HEK293T (cell line): ENCODE measurements at regions not wholly inside any gene's neighbourhood (a gene's known extent, or its start where the extent isn't known, plus 50 kb on each side); places are given as distances from the start of the nearest gene placed in this dataset.

Experiments used
- CTCF ChIA-PET: fragments of 350-600 bp; formaldehyde crosslinking; extraction: SDS; loops from one replicate; lab custom pipeline; 2021; ENCODE audit warnings: antibody characterized with exemption, inconsistent platforms; lab: Yijun Ruan, JAX
- POLR2A ChIA-PET: fragments of 350-600 bp; formaldehyde crosslinking; extraction: SDS; loops from one replicate; lab custom pipeline; 2020; ENCODE audit warnings: antibody characterized with exemption, inconsistent platforms; lab: Yijun Ruan, JAX
- DNase-seq: peaks from one replicate; pipeline ENCODE4 v3.0.0; 2012; ENCODE audit warnings: mixed read lengths; ENCODE audit errors: extremely low spot score
- ARNT ChIP-seq: fragments of 450-650 bp; IDR thresholded peaks from 2 replicates; pipeline ENCODE4 v1.6.1; 2017; ENCODE audit warnings: mild to moderate bottlenecking
- BHLHE40 ChIP-seq: fragments of 450-650 bp; IDR thresholded peaks from 2 replicates; pipeline ENCODE4 v1.6.1; 2016; ENCODE audit warnings: mild to moderate bottlenecking, moderate library complexity, borderline replicate concordance
- CTBP1 ChIP-seq: fragments of 450-650 bp; IDR thresholded peaks from 2 replicates; pipeline ENCODE4 v1.6.1; 2016; ENCODE audit warnings: borderline replicate concordance
- ELF4 ChIP-seq: fragments of 450-650 bp; IDR thresholded peaks from 2 replicates; pipeline ENCODE4 v1.6.1; 2017; ENCODE audit warnings: antibody characterized with exemption
- FOXA1 ChIP-seq: fragments of 450-650 bp; IDR thresholded peaks from 2 replicates; pipeline ENCODE4 v1.6.1; 2016; ENCODE audit warnings: mild to moderate bottlenecking
- FOXK2 ChIP-seq: fragments of 450-650 bp; IDR thresholded peaks from 2 replicates; pipeline ENCODE4 v1.6.1; 2016; ENCODE audit warnings: mild to moderate bottlenecking
- FOXM1 ChIP-seq: fragments of 450-650 bp; IDR thresholded peaks from 2 replicates; pipeline ENCODE4 v1.6.1; 2017; ENCODE audit warnings: mild to moderate bottlenecking, borderline replicate concordance
- HDGF ChIP-seq: fragments of 450-650 bp; IDR thresholded peaks from 2 replicates; pipeline ENCODE4 v1.6.1; 2017; ENCODE audit warnings: antibody characterized with exemption, borderline replicate concordance
- L3MBTL2 ChIP-seq: fragments of 450-650 bp; conservative IDR thresholded peaks from 2 replicates; pipeline ENCODE4 v1.6.1; 2016; ENCODE audit warnings: mild to moderate bottlenecking
- LEF1 ChIP-seq: fragments of 450-650 bp; IDR thresholded peaks from 2 replicates; pipeline ENCODE4 v1.6.1; 2017; ENCODE audit warnings: mild to moderate bottlenecking, borderline replicate concordance
- NFRKB ChIP-seq: fragments of 450-650 bp; IDR thresholded peaks from 2 replicates; pipeline ENCODE4 v1.6.1; 2016; ENCODE audit warnings: mild to moderate bottlenecking, moderate library complexity
- PKNOX1 ChIP-seq: fragments of 450-650 bp; IDR thresholded peaks from 2 replicates; pipeline ENCODE4 v1.6.1; 2016
- SP1 ChIP-seq: fragments of 450-650 bp; IDR thresholded peaks from 2 replicates; pipeline ENCODE4 v1.6.1; 2017
- SUZ12 ChIP-seq: fragments of 450-650 bp; IDR thresholded peaks from 2 replicates; pipeline ENCODE4 v1.6.1; 2016; ENCODE audit warnings: mild to moderate bottlenecking
- TARDBP ChIP-seq: fragments of 450-650 bp; IDR thresholded peaks from 2 replicates; pipeline ENCODE4 v1.6.1; 2016
- ZNF384 ChIP-seq: fragments of 450-650 bp; IDR thresholded peaks from 2 replicates; pipeline ENCODE4 v1.6.1; 2016

- TF ChIP-seq BHLHE40 (no peak), FOXA1 (no peak), L3MBTL2 (no peak), FOXK2 (no peak), FOXM1 (no peak), TARDBP (no peak), CTBP1 (no peak), ZNF384 (no peak), SP1 (no peak), ARNT (no peak), HDGF (no peak), ELF4 (no peak)
- POLR2A ChIA-PET, result no interaction called here
- DNase-seq, result no peak
- CTCF ChIA-PET, result no interaction called here
Measured at GRCh38 chr6:128617285-128617684, 96.9 kb upstream of the PTPRK start.

GRCh38 chr6:128616342-128616741, 95.9 kb upstream of the PTPRK start:
- TF ChIP-seq FOXA1 (no peak), ARNT (no peak), LEF1 (no peak), ZNF384 (no peak), SP1 (no peak), TARDBP (no peak), L3MBTL2 (no peak), HDGF (no peak), ELF4 (no peak), CTBP1 (no peak), BHLHE40 (no peak), PKNOX1 (no peak), FOXM1 (no peak)
- CTCF ChIA-PET, result no interaction called here
- DNase-seq, result no peak
- POLR2A ChIA-PET, result no interaction called here

- ChIA-PET CTCF (no interaction called here), POLR2A (no interaction called here)
- no peak for DNase-seq
- TF ChIP-seq ZNF384 (no peak), PKNOX1 (no peak), FOXK2 (no peak), ARNT (no peak), NFRKB (no peak)
Measured at GRCh38 chr6:128606611-128607010, 86.2 kb upstream of the PTPRK start.

GRCh38 chr6:128605961-128606360, 85.6 kb upstream of the PTPRK start:
- ChIA-PET POLR2A (no interaction called here), CTCF (no interaction called here)
- DNase-seq, result no peak
- TF ChIP-seq FOXA1 (no peak), ELF4 (no peak), ARNT (no peak), ZNF384 (no peak), L3MBTL2 (no peak), PKNOX1 (no peak), HDGF (no peak), SP1 (no peak), BHLHE40 (no peak), FOXK2 (no peak), LEF1 (no peak), TARDBP (no peak), NFRKB (no peak), CTBP1 (no peak), SUZ12 (no peak), FOXM1 (no peak)

- CTCF ChIA-PET, result no interaction called here
- DNase-seq, result no peak
- POLR2A ChIA-PET, result no interaction called here
- TF ChIP-seq SUZ12 (no peak), NFRKB (no peak), FOXK2 (no peak), ARNT (no peak), BHLHE40 (no peak)
Measured at GRCh38 chr6:128601060-128601459, 80.7 kb upstream of the PTPRK start.

- no peak for TF ChIP-seq SP1
- TF ChIP-seq BHLHE40, result no peak
- no peak for TF ChIP-seq TARDBP
- TF ChIP-seq ELF4, result no peak
- no peak for TF ChIP-seq FOXA1
- TF ChIP-seq SUZ12, result no peak
- TF ChIP-seq FOXM1, result no peak
- no peak for TF ChIP-seq ARNT
- no peak for TF ChIP-seq PKNOX1
- ChIA-PET CTCF (no interaction called here), POLR2A (no interaction called here)
- no peak for DNase-seq
Measured at GRCh38 chr6:128600397-128600951, 80.1 kb upstream of the PTPRK start.
